ENCODE measurements at regions not wholly inside any gene's neighbourhood (a gene's known extent, or its start where the extent isn't known, plus 50 kb on each side); places are given as distances from the start of the nearest gene placed in this dataset.

DNA sequence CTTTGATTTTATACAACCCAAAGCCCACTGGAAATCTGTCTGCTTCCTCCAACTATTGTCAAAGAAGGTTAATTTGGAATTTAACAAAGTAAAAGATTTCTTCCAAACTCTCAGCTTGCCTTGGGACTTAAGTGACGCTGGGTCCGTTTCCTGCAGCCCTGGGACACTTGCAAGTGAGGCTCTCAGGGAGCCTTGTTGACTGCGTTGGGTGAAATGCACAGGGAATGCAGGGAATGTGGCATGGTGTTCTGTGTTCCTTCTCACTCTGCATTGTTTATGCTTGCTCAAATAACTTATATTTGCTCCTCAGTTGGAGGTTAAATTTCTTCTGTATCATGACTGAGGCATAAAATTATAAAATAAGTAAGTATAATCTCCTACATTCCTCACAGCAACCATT, 60.9 kb upstream of the TJP1 start:
- TF ChIP-seq CTCF (IDR thresholded peaks at IDR 0.05; ENCODE audit: low read depth, low read length, missing control alignments), result no peak
- no peak for DNase-seq (ENCODE audit: low read depth)
- H3K4me3 ChIP-seq (ENCODE audit: low read depth, low read length), result no peak overlapping the region

DNA sequence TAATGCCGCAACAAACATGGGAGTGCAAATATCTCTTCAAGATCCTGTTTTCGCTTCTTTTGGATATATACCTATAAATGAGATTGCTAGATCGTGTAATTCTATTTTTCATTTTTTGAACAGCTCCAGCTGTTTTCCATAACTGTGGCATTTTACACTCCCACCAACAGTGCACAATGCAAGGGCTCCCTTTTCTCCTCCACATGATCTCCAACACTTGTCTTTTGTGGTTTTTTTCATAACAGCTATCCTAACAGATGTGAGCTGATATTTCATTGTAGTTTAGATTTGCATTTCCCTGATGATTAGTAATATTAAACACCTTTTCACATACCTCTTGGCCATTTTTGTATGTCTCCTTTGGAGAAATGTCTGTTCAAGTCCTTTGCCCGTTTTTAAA, 58.6 kb upstream of the TJP1 start:
- DNase-seq (ENCODE audit: low read depth), result no peak
- no peak overlapping the region for H3K4me3 ChIP-seq (ENCODE audit: low read depth, low read length)
- no peak for TF ChIP-seq CTCF (IDR thresholded peaks at IDR 0.05; ENCODE audit: low read depth, low read length, missing control alignments)

DNA sequence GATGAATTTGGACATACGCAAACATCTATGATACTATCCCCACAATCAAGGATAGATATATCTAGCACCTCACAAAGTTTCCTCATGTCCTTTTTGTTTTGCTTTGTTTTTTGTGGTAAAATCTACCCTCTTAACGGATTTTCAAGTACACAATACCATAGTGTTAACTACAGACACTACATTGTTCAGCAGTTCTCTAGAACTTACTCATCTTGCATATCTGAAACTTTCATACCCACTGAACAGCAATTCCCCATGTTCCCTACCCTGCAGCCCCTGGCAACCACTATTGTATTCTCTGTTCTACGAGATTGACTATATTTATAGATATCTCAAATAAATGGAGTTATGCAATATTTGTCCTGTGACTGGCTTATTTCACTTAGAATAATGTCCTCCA, 58.1 kb upstream of the TJP1 start:
- no peak for DNase-seq (ENCODE audit: low read depth)
- H3K4me3 ChIP-seq (ENCODE audit: low read depth, low read length), result no peak overlapping the region
- no peak for TF ChIP-seq CTCF (IDR thresholded peaks at IDR 0.05; ENCODE audit: low read depth, low read length, missing control alignments)

DNA sequence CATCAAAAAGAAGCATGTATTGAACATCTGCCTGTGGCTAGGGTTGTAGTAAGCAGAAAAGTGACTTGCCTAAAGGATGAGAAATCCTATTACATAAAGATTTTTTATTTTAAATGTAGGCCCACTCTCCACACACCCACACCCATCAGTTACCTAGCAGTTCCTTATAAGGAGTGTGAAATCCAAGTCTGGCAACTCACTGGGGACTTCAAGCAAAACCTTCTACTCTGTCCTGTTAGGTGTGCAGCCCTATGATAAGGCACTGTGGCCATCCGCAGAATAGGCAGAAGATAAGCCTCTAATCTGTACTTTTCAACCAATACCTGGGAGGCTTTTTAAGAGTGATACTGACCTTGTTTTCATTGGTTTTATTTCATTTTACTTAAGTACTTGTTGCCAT, 52.7 kb upstream of the TJP1 start:
- H3K4me3 ChIP-seq (ENCODE audit: low read depth, low read length), result no peak overlapping the region
- TF ChIP-seq CTCF (IDR thresholded peaks at IDR 0.05; ENCODE audit: low read depth, low read length, missing control alignments), result no peak
- no peak for DNase-seq (ENCODE audit: low read depth)

- no peak for DNase-seq (ENCODE audit: low read depth)
- no peak for TF ChIP-seq CTCF (IDR thresholded peaks at IDR 0.05; ENCODE audit: low read depth, low read length, missing control alignments)
- no peak overlapping the region for H3K4me3 ChIP-seq (ENCODE audit: low read depth, low read length)
Measured at GRCh38 chr15:29873947-29874411, 51.7 kb upstream of the TJP1 start.

DNA sequence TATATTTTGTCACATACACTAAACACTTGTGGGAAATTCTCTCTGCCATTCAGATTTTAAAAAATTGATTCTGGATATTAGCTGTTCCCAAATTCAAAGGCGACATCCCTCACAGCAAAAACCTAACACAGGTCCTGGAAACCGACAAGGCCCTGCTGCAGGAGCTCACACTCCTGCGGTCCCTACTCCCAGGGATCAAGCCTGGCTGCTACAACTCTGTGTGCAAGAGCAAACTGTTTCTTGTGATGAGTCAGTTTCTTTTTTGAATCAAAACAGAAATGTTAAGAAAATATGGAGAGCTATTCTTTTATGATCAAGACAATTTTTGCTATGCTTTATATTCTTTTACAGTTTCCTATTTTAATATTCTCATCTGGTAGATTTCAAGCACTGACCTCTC, 51.0 kb upstream of the TJP1 start:
- no peak for TF ChIP-seq CTCF (IDR thresholded peaks at IDR 0.05; ENCODE audit: low read depth, low read length, missing control alignments)
- no peak overlapping the region for H3K4me3 ChIP-seq (ENCODE audit: low read depth, low read length)
- DNase-seq (ENCODE audit: low read depth), result no peak

DNA sequence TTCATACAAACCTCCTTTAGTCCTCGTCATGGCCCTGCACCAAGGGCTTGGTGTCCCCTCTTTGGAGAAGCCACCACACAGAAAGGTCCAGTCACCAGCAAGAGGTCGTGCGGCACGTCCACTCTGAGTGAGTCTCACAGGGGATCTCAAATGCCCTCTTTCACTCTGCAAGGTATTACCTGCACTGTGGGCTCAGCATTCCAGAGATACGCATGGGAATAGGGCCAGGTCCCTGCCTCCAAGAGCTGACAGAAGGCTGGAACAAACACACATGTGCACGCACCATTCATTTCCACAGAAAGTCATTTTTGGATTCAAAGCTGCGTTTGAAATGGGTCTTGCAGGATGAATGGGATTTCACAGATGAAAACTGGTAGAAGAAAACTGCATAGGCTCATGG, 50.4 kb upstream of the TJP1 start:
- H3K4me3 ChIP-seq (ENCODE audit: low read depth, low read length), result no peak overlapping the region
- no peak for TF ChIP-seq CTCF (IDR thresholded peaks at IDR 0.05; ENCODE audit: low read depth, low read length, missing control alignments)
- no peak for DNase-seq (ENCODE audit: low read depth)
